SH-SY5Y (cell line): ENCODE measurements at regions not wholly inside any gene's neighbourhood (a gene's known extent, or its start where the extent isn't known, plus 50 kb on each side); places are given as distances from the start of the nearest gene placed in this dataset.

Source experiments
- GATA2 ChIP-seq: IDR thresholded peaks from 2 replicates; pipeline ENCODE4 v1.6.1; 2011; ENCODE audit warnings: mild to moderate bottlenecking, low read depth, low read length
- GATA3 ChIP-seq: IDR thresholded peaks from 2 replicates; pipeline ENCODE4 v1.6.1; 2011; ENCODE audit warnings: low read depth, mild to moderate bottlenecking, low read length, moderate library complexity

DNA sequence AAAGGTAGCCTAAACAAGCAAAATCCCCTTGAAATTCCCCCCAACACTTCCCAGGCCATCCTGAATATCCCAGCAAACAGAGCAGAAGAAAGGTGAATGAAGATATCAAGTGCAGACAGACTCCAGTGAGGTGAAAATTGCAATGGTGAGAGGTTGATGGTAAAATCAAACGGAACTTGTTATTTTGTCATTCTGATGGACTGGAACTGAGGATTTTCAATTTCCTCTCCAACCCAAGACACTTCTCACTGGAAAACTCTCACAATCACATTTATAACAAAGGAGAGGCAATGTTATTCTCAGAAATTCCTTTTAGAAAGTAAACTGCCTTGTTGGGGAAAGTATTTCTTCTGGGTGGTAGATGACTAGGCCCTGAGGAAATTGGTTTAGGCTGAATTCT lies 412.4 kb upstream of the C9orf72 start:
- TF ChIP-seq GATA2 (no peak), GATA3 (no peak)
